GM03348 (cell line): ENCODE measurements at regions not wholly inside any gene's neighbourhood (a gene's known extent, or its start where the extent isn't known, plus 50 kb on each side); places are given as distances from the start of the nearest gene placed in this dataset.
A peak's percentile ranks its signal among the peaks of the same experiment; 100 is the strongest.
"Not testable (repeated sequence)": the region's sequence is repeated elsewhere in the genome, so short reads cannot be mapped to it uniquely, and the experiment has no call there.

Source experiments
- DNase-seq: peaks from one replicate; pipeline ENCODE4 v3.0.0; 2012; ENCODE audit warnings: low spot score

- no peak for DNase-seq
Observed at GRCh38 chr20:4350096-4350495, 101.0 kb upstream of the ADRA1D start.

- DNase-seq = no peak
Observed at GRCh38 chr20:4344670-4345069, 95.6 kb upstream of the ADRA1D start.

GRCh38 chr20:4342609-4343008 is 93.5 kb upstream of the ADRA1D start:
- DNase-seq = no peak

- DNase-seq = peak; percentile 78
Observed at GRCh38 chr20:4341804-4342485, 92.9 kb upstream of the ADRA1D start.

GRCh38 chr20:4335722-4336121 is 86.6 kb upstream of the ADRA1D start:
- no peak for DNase-seq

GRCh38 chr20:4332121-4332860 is 83.2 kb upstream of the ADRA1D start:
- DNase-seq = no peak

- no peak for DNase-seq
Observed at GRCh38 chr20:4330011-4330410, 80.9 kb upstream of the ADRA1D start.

GRCh38 chr20:4329232-4329631 is 80.1 kb upstream of the ADRA1D start:
- no peak for DNase-seq

GRCh38 chr20:4328541-4328940 is 79.5 kb upstream of the ADRA1D start:
- no peak for DNase-seq

- DNase-seq = no peak
Observed at GRCh38 chr20:4327956-4328355, 78.9 kb upstream of the ADRA1D start.

GRCh38 chr20:4326195-4327065 is 77.3 kb upstream of the ADRA1D start:
- DNase-seq = no peak

GRCh38 chr20:4325548-4326187 is 76.6 kb upstream of the ADRA1D start:
- DNase-seq = no peak

GRCh38 chr20:4324611-4325243 is 75.6 kb upstream of the ADRA1D start:
- no peak for DNase-seq

- DNase-seq = no peak
Observed at GRCh38 chr20:4322499-4322898, 73.4 kb upstream of the ADRA1D start.

- DNase-seq = no peak
Observed at GRCh38 chr20:4320291-4320690, 71.2 kb upstream of the ADRA1D start.

GRCh38 chr20:4318891-4319290 is 69.8 kb upstream of the ADRA1D start:
- DNase-seq = peak; percentile 28

GRCh38 chr20:4310616-4311015 is 61.5 kb upstream of the ADRA1D start:
- not testable (repeated sequence) for DNase-seq

- DNase-seq = no peak
Observed at GRCh38 chr20:4306206-4306605, 57.1 kb upstream of the ADRA1D start.

GRCh38 chr20:4305091-4305490 is 56.0 kb upstream of the ADRA1D start:
- no peak for DNase-seq

GRCh38 chr20:4304601-4305000 is 55.5 kb upstream of the ADRA1D start:
- no peak for DNase-seq

GRCh38 chr20:4303136-4303535 is 54.0 kb upstream of the ADRA1D start:
- no peak for DNase-seq

GRCh38 chr20:4300921-4301320 is 51.8 kb upstream of the ADRA1D start:
- DNase-seq = no peak
